Ishikawa (cell line): ENCODE measurements at regions not wholly inside any gene's neighbourhood (a gene's known extent, or its start where the extent isn't known, plus 50 kb on each side); places are given as distances from the start of the nearest gene placed in this dataset.

Source experiments
- CEBPB ChIP-seq: IDR thresholded peaks from 2 replicates; pipeline ENCODE4 v1.6.1; 2012
- CREB1 ChIP-seq: IDR thresholded peaks from 2 replicates; pipeline ENCODE4 v1.6.1; 2012; ENCODE audit warnings: low read depth
- EGR1 ChIP-seq: IDR thresholded peaks from 2 replicates; pipeline ENCODE4 v1.6.1; 2012
- EP300 ChIP-seq: IDR thresholded peaks from 2 replicates; pipeline ENCODE4 v1.6.1; 2012; ENCODE audit warnings: borderline replicate concordance
- FOXM1 ChIP-seq: IDR thresholded peaks from 2 replicates; pipeline ENCODE4 v1.6.1; 2012; ENCODE audit warnings: low read depth, borderline replicate concordance
- MAX ChIP-seq: IDR thresholded peaks from 2 replicates; pipeline ENCODE4 v1.6.1; 2012
- NFIC ChIP-seq: IDR thresholded peaks from 2 replicates; pipeline ENCODE4 v1.6.1; 2012
- RAD21 ChIP-seq: IDR thresholded peaks from 2 replicates; pipeline ENCODE4 v1.6.1; 2012; ENCODE audit warnings: low read depth
- REST ChIP-seq: IDR thresholded peaks from 2 replicates; pipeline ENCODE4 v1.6.1; 2012; ENCODE audit warnings: low read depth, mild to moderate bottlenecking
- TAF1 ChIP-seq: IDR thresholded peaks from 2 replicates; pipeline ENCODE4 v1.6.1; 2012; ENCODE audit warnings: low read depth, mild to moderate bottlenecking
- TCF12 ChIP-seq: IDR thresholded peaks from 2 replicates; pipeline ENCODE4 v1.6.1; 2012; ENCODE audit warnings: low read depth
- TEAD4 ChIP-seq: IDR thresholded peaks from 2 replicates; pipeline ENCODE4 v1.6.1; 2012
- USF1 ChIP-seq: IDR thresholded peaks from 2 replicates; pipeline ENCODE4 v1.6.1; 2012
- YY1 ChIP-seq: IDR thresholded peaks from 2 replicates; pipeline ENCODE4 v1.6.1; 2012; ENCODE audit warnings: low read depth
- ZBTB7A ChIP-seq: IDR thresholded peaks from 2 replicates; pipeline ENCODE4 v1.6.1; 2012; ENCODE audit warnings: low read depth

- TF ChIP-seq MAX, result no peak
- no peak for TF ChIP-seq USF1
- TF ChIP-seq CREB1, result no peak
- no peak for TF ChIP-seq ZBTB7A
- no peak for TF ChIP-seq REST
- TF ChIP-seq RAD21, result no peak
- TF ChIP-seq TCF12, result no peak
- no peak for TF ChIP-seq EGR1
- no peak for TF ChIP-seq FOXM1
- TF ChIP-seq TAF1, result no peak
- no peak for TF ChIP-seq YY1
- TF ChIP-seq TEAD4, result no peak
- no peak for TF ChIP-seq NFIC
- TF ChIP-seq CEBPB, result no peak
- TF ChIP-seq EP300, result no peak
Observed at GRCh38 chr11:46200537-46201281, 76.8 kb upstream of the CREB3L1 start.

- no peak for TF ChIP-seq EP300
Observed at GRCh38 chr11:46198245-46199240, 77.3 kb upstream of the PHF21A start.

GRCh38 chr11:46197421-46197820 is 76.2 kb upstream of the PHF21A start:
- no peak for TF ChIP-seq FOXM1
- no peak for TF ChIP-seq RAD21
- TF ChIP-seq MAX, result no peak
- TF ChIP-seq REST, result no peak
- no peak for TF ChIP-seq EGR1
- TF ChIP-seq NFIC, result no peak
- no peak for TF ChIP-seq YY1
- no peak for TF ChIP-seq TCF12
- no peak for TF ChIP-seq TEAD4
- no peak for TF ChIP-seq CEBPB
- no peak for TF ChIP-seq ZBTB7A

- TF ChIP-seq CREB1, result no peak
- no peak for TF ChIP-seq REST
Observed at GRCh38 chr11:46188017-46188416, 66.8 kb upstream of the PHF21A start.

- TF ChIP-seq YY1 (no peak), ZBTB7A (no peak), EP300 (no peak), MAX (no peak), EGR1 (no peak), TAF1 (no peak), TCF12 (no peak), REST (no peak), TEAD4 (no peak), NFIC (no peak), RAD21 (no peak), CEBPB (no peak)
Observed at GRCh38 chr11:46183819-46184218, 62.6 kb upstream of the PHF21A start.
